ENCODE measurements at regions not wholly inside any gene's neighbourhood (a gene's known extent, or its start where the extent isn't known, plus 50 kb on each side); places are given as distances from the start of the nearest gene placed in this dataset.

DNA sequence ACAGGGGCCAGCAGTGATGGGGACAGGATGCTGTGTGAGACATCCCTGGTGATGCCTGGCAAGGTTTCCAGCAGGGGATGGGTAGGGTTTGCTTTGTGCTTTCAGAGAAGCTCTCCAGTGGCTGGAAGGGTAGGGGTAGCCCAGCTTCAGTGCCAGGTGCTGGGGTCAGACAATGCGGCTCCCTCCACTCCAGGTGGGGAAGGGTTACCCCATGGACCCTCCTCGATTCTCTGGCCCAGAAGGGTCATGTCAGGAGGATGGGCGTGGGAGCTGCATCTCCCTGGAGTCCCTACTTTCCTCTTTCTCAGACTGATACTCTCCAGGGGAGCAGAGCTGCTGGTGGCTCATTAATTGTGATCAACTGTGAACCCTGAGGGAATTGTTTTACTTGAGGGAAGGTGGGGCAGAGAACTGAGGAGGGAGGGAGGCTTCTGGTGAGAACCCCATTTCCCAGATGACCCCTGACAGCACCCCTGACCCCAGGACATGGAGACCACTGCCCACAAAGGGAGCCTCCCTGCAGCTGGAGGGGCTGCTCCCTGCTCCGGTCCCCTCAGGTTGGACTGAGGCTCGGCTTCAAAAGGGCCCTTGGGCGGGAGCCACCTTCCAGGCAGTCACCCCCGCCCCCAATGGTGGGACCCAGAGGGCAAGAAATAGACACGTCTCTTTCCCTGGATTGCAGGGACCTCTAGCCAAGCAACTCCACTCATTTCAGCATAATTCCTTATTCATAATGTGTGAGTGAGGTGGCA, 100.9 kb upstream of the BHLHE23 start:
- no peak for TF ChIP-seq POLR2AphosphoS5 (IDR thresholded peaks at IDR 0.05; ENCODE audit: insufficient read depth in 1 of 2, low read depth in 1 of 2)
- no peak for TF ChIP-seq POLR2A (IDR thresholded peaks at IDR 0.05)
- TF ChIP-seq CTCF (IDR thresholded peaks at IDR 0.05), result no peak
- no peak overlapping the region for H3K4me3 ChIP-seq
- no peaks in the 10 kb centered on the region for H3K27me3 ChIP-seq
- no peak overlapping the region for H3K27ac ChIP-seq
- DNase-seq (ENCODE audit: extremely low spot score in 2 of 2), result no peak
- H3K9me3 ChIP-seq, result no peaks in the 10 kb centered on the region
- no peaks in the 10 kb centered on the region for H3K4me1 ChIP-seq
- intact Hi-C loops (cut with DNase I), result no loop called here
- H3K36me3 ChIP-seq, result no peaks in the 10 kb centered on the region

DNA sequence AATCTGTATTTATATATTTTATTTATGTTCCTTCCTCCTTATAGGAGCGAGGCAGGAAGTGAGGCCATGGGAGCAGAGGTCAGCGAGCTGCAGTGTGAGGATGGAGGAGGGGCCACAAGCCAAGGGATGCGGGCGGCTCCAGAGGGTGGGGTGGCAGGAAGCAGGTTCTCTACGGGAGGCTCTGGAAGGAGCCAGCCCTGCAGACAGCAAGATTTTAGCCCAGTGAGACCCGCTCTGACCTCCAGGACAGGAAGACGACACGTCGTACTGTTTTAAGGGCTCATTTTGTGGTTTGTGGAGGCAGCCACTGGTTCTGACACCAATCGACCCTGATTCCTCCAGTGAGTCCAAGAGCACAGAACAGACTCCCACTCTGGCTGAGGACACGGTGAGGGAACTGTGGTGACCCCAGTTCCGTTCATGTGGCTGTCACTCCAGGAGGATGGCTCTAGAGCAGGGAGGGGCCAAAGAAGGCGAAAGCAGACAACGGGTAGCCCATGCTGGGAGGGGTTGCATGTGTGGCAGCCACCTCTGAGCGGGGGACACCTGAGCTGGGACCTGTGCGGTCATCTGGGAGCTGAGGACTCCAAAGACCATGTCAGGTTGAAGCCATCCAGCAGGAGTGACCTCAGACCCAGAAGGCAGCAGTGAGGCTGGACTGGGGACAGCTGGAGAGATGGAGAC, 100.1 kb upstream of the BHLHE23 start:
- TF ChIP-seq CTCF (IDR thresholded peaks at IDR 0.05), result no peak
- TF ChIP-seq POLR2A (IDR thresholded peaks at IDR 0.05), result no peak
- TF ChIP-seq POLR2AphosphoS5 (IDR thresholded peaks at IDR 0.05; ENCODE audit: insufficient read depth in 1 of 2, low read depth in 1 of 2), result no peak
- Histone ChIP-seq H3K27ac (no peak overlapping the region), H3K9me3 (no peaks in the 10 kb centered on the region), H3K4me1 (no peaks in the 10 kb centered on the region), H3K36me3 (no peaks in the 10 kb centered on the region), H3K4me3 (no peak overlapping the region), H3K27me3 (no peaks in the 10 kb centered on the region)
- intact Hi-C loops (cut with DNase I), result no loop called here
- DNase-seq (ENCODE audit: extremely low spot score in 2 of 2), result no peak

- H3K36me3 ChIP-seq, result no peaks in the 10 kb centered on the region
- no peaks in the 10 kb centered on the region for H3K27me3 ChIP-seq
- no peak overlapping the region for H3K4me3 ChIP-seq
- no peaks in the 10 kb centered on the region for H3K4me1 ChIP-seq
- DNase-seq (ENCODE audit: extremely low spot score in 2 of 2), result no peak
- H3K27ac ChIP-seq, result no peak overlapping the region
- TF ChIP-seq POLR2AphosphoS5 (IDR thresholded peaks at IDR 0.05; ENCODE audit: insufficient read depth in 1 of 2, low read depth in 1 of 2) (no peak), POLR2A (IDR thresholded peaks at IDR 0.05) (no peak), CTCF (IDR thresholded peaks at IDR 0.05) (no peak)
- no peaks in the 10 kb centered on the region for H3K9me3 ChIP-seq
- intact Hi-C loops (cut with DNase I), result no loop called here
These were observed 99.5 kb upstream of the BHLHE23 start for GRCh38 chr20:63106108-63106764.

GRCh38 chr20:63105211-63106107, 98.7 kb upstream of the BHLHE23 start:
- Histone ChIP-seq H3K4me3 (no peak overlapping the region), H3K27me3 (no peaks in the 10 kb centered on the region), H3K4me1 (no peaks in the 10 kb centered on the region), H3K36me3 (no peaks in the 10 kb centered on the region), H3K9me3 (no peaks in the 10 kb centered on the region), H3K27ac (no peak overlapping the region)
- TF ChIP-seq POLR2AphosphoS5 (IDR thresholded peaks at IDR 0.05; ENCODE audit: insufficient read depth in 1 of 2, low read depth in 1 of 2), result no peak
- TF ChIP-seq CTCF (IDR thresholded peaks at IDR 0.05), result no peak
- no peak for TF ChIP-seq POLR2A (IDR thresholded peaks at IDR 0.05)
- intact Hi-C loops (cut with DNase I), result no loop called here
- no peak for DNase-seq (ENCODE audit: extremely low spot score in 2 of 2)

All from vagina (tissue), 2 donors.